AG09319 (cell line): ENCODE measurements at regions not wholly inside any gene's neighbourhood (a gene's known extent, or its start where the extent isn't known, plus 50 kb on each side); places are given as distances from the start of the nearest gene placed in this dataset.

Experiments
- DNase-seq: peaks from one replicate; pipeline ENCODE4 v3.0.0-alpha.2; 2010; ENCODE audit warnings: low read depth; ENCODE audit errors: extremely low read depth
- TF ChIP-seq, protein P1 (sequence below): IDR thresholded peaks from 2 replicates; pipeline ENCODE4 v1.5.1; 2011; ENCODE audit warnings: low read depth, mild to moderate bottlenecking, inconsistent platforms, low read length, moderate library complexity

DNA sequence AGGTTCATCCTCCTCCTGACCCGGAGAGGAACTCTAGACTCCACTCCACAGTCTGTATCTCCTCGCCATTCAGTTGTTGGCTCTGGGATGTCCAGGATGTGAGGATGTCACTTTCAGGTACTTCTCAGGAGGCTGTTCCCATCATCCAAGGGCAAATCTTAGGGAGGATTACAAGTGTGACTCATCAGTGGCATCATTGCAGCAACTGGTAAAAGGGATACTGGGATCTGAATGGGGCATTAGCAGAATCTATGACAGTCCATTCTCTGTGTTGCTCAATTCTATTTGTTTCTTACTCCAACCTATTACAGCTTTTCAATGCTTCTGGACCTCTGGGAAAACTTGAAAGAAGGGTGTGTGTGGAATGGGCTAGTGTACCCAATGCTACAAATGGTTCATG lies 81.5 kb upstream of the FN1 start:
- no peak for DNase-seq
- TF ChIP-seq, protein P1, sequence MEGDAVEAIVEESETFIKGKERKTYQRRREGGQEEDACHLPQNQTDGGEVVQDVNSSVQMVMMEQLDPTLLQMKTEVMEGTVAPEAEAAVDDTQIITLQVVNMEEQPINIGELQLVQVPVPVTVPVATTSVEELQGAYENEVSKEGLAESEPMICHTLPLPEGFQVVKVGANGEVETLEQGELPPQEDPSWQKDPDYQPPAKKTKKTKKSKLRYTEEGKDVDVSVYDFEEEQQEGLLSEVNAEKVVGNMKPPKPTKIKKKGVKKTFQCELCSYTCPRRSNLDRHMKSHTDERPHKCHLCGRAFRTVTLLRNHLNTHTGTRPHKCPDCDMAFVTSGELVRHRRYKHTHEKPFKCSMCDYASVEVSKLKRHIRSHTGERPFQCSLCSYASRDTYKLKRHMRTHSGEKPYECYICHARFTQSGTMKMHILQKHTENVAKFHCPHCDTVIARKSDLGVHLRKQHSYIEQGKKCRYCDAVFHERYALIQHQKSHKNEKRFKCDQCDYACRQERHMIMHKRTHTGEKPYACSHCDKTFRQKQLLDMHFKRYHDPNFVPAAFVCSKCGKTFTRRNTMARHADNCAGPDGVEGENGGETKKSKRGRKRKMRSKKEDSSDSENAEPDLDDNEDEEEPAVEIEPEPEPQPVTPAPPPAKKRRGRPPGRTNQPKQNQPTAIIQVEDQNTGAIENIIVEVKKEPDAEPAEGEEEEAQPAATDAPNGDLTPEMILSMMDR, result no peak

DNA sequence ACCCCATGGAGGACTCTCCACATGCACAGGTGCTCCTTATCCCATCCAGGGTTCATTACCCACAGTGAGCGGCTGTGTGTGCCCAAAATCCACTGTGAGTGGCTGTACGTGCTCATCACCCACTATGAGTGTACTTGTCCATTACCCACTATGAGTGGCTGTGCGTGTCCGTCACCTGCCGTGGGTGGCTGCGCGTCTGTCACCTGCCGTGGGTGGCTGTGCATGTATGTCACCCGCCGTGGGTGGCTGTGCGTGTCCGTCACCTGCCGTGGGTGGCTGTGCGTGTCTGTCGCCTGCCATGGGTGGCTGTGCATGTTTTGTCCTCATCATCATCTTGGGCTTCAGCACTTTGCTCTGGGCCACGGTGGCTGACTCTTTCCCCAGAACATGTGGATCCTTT lies 78.6 kb upstream of the FN1 start:
- DNase-seq, result no peak
- TF ChIP-seq, protein P1, result no peak

DNA sequence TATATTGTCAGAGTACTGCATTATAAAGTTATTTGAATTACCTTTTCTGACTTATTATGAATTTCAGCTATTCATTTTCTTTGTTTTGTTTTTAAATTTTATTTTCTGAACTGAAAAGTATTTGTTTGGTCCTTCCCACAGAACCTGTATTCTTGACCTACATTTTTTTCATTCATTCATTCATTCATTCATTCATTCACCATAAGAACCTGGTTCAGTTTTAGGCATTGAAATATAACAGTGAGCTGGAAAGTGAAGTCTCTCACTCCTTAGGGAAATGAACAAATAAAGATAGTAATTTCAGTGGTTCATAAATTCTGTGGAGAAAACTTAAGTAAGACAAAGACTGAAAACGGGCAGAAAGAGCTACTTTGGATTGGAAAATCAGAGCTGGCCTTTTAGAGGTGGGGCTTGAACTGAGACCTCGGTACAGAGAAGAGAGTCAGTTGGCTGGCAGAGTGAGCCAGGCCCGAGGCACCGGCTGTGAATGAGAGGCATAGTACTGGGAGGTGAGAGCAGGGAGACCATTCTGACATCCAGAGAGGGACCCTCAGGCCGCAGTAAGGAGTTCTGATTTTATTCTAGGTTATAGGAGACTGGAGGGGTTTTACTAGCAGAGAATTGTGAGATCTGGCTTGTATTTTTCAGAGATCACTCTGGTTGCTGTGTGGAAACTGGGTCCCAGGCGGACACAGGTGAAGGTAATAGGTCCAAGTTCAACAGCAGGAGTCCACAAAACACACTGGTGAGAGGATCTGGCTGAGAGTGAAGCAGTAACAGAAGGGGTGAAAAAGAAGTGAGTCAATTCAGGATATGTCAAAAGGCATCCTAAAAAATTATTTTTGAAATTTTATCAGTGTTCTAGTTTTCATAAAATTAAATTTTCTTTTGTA lies 75.8 kb upstream of the FN1 start:
- TF ChIP-seq, protein P1, result no peak
- DNase-seq, result no peak

DNA sequence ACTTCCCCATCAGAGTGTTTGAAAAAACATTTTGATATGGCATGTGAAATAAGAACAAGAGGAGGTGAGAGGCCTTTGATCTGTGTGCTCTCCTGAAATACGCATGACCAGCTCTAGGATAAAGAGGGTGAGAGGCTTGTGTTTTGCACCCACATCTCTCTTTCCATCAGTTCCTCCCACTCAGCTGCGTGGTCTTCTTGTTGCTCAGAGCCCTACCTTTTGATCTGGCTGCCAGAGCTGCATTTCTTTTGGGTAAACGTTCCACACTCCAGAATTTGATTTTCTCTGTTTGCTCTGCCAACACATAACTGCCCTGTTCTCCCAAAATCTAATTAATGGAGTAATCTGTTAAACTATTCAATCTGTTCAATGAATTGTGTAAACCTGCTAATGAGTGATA lies 72.0 kb upstream of the FN1 start:
- TF ChIP-seq, protein P1, result no peak
- DNase-seq, result no peak

DNA sequence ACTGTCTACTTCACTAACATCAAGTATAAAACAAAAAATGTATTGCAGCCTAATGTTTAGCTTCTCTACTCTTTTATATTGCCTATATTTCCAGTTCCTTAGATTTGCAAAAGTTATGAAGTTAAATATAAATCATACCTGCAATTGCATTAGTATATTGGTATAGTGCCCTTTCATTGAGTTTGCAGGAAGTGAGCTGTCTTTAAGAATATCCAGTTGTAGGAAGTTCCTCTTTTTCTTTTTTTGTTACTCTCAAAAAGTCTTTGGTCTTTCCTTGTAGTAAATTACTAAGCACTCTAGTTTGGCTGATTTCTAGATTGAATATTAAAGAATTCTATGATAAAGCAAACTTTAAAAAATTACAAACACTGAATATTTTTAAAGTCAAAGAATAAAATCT lies 71.3 kb upstream of the FN1 start:
- no peak for DNase-seq
- TF ChIP-seq, protein P1, result no peak

DNA sequence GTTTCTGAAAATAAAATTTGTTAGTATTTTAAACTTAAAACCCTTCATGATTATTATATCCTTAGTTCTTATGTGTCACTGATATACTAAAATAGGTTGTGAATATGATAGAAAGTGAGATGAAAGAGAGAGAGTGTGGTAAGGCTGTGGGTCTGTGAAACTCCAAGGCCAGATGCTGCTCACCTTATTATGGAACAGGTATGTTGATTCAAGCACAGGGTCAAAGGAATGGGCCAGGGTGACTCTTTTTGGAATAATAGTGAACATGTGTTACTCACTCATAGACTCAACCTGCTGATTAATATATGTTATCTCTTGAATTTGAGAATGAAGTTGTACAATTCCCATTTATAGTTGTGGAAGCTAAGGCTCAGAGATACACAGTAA lies 70.7 kb upstream of the FN1 start:
- TF ChIP-seq, protein P1, result no peak
- no peak for DNase-seq

DNA sequence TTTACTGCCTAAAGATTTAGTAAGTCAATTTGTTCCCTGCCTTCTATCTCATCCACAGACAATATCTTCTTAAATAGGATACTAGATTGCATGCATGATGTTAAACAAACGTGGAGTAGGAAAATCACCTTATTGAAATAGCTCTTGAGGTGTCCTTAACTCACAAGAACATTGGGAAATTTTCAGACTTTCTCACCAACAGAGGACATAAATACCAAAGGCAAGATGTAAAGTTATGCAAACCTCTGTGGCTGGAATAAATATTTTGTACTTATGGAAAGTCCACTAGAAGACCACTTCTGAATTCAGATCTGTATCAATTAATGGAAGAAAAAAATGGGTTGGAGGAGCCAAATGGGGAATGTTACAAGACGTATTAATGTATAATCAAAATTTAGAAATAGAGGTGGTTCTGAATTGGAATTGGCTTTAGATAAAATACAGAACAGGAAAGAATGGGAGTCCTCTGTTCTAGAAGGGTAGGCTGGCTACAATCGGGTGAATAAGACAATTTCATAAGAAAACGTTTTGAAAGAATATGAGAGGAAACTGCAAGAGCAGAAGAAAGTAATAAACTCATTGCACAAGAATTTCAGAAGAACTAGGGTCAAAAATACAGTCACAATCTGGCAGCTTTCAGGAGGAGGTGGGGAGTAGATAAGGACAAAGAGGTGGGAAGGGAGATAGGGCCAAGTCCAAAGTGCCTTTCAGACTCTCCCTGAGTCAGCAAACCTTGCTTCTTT lies 69.3 kb upstream of the FN1 start:
- TF ChIP-seq, protein P1, result no peak
- no peak for DNase-seq
